ENCODE measurements at regions not wholly inside any gene's neighbourhood (a gene's known extent, or its start where the extent isn't known, plus 50 kb on each side); places are given as distances from the start of the nearest gene placed in this dataset.
"Not testable (repeated sequence)": the region's sequence is repeated elsewhere in the genome, so short reads cannot be mapped to it uniquely, and the experiment has no call there.

DNA sequence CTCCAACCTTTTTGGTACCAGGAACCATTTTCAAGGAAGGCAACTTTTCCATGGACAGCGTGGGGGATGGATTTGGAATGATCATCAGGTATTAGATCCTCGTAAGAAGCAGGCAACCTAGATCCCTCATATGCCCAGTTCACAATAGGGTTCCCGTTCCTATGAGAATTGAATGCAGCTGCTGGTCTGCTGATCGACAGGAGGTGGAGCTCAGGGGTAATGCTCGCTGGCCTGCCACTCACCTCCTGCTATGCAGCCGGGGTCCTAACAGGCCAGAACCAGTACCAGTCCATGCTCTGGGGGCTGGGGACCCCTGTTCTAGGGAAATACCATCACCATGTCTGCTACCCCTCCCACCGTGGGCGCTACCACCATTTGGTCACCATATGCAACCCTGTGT is 167.2 kb upstream of the NBPF19 start:
- H3K36me3 ChIP-seq (ENCODE audit: control insufficient read depth, insufficient read depth, low read length); DNase-seq (ENCODE audit: low read depth); CTCF ChIA-PET; H3K27me3 ChIP-seq (ENCODE audit: control insufficient read depth, insufficient read depth, low read length); POLR2A ChIA-PET; H3K4me3 ChIP-seq (ENCODE audit: low read depth, low read length): not testable (repeated sequence)

DNA sequence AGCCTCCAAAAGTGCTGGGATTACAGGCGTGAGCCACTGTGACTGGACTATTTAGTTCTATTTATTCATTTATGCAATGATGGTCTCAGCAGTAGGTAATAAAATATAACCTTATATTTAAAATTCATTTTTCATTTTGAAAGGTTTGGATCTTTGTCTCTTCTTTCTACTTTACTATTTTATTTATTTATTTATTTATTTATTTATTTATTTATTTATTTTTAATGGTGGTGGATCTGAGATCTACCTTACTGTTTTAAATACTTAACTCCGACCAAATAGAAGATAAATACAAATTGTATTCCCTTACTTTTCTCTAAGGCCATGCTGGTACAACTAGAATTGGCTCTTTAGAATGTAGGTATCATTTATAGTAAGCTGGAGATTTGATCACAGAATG is 159.9 kb upstream of the NBPF19 start:
- POLR2A ChIA-PET; H3K4me3 ChIP-seq (ENCODE audit: low read depth, low read length); CTCF ChIA-PET; DNase-seq (ENCODE audit: low read depth); H3K36me3 ChIP-seq (ENCODE audit: control insufficient read depth, insufficient read depth, low read length); H3K27me3 ChIP-seq (ENCODE audit: control insufficient read depth, insufficient read depth, low read length): not testable (repeated sequence)

DNA sequence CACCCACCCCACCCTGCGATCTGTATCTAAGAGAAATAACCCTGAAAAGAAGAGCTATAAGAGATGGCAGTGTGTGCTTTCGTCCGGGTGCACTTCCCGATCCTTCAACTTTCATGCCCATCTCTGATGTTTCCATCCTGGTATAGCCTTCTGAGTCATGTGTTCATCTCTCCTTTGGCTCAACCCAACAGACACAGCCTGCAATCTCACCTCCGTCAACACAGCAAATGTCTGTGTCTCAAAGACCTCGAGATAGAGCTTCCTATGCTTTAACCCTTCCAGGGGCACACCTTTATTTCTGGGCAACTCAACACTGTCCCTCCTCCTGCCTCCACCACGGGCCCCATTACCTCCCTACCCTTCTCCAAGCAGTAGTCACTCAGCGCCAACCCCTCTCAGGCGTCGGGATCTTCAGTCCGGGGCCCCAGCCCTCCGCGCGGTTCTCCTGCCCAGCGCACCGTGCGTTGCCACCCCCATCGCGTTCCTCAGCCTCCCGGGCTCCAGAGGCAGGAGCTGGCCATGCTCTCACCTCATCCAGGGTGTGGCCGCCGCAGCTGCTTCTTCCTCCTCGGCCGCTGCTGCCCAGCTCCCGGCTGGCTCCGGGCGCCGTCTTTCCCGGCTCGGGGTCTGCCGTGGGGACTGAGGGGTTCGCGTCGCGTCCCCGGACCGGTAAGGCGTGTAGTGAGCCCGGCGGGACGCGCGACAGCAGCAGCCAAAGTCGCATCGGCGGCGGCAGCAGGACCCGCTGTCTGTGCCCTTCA is 153.7 kb upstream of the NBPF19 start:
- H3K4me3 ChIP-seq (ENCODE audit: low read depth, low read length); H3K27me3 ChIP-seq (ENCODE audit: control insufficient read depth, insufficient read depth, low read length); H3K36me3 ChIP-seq (ENCODE audit: control insufficient read depth, insufficient read depth, low read length); CTCF ChIA-PET; POLR2A ChIA-PET; DNase-seq (ENCODE audit: low read depth): not testable (repeated sequence)

DNA sequence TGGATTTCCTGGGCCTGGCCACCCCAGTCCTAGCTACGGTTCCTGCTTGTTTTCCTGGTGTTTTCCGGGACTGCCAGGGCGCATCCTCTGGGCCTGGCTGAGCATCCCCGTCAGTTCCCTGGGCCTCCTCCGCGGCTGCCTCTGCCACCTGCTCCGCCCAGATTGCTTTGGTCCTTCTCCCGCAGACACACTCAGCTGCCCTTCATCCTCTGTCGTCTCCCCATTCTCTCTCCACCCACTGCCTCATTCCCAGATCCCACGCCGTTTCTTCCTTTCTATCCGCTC is 153.2 kb upstream of the NBPF19 start:
- H3K36me3 ChIP-seq (ENCODE audit: control insufficient read depth, insufficient read depth, low read length); H3K4me3 ChIP-seq (ENCODE audit: low read depth, low read length); CTCF ChIA-PET; DNase-seq (ENCODE audit: low read depth); POLR2A ChIA-PET; H3K27me3 ChIP-seq (ENCODE audit: control insufficient read depth, insufficient read depth, low read length): not testable (repeated sequence)

DNA sequence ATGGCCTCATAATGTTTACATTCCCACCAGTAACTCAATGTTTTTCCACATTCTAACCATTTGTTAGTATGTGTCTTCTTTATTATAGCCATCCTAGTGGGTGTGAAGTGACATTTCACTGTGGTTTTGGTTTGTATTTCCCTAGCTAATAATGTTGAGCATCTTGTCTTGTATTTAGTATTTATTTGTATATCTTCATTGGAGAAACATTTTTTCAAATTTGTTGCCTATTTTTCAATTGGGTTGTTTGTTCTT is 144.8 kb upstream of the NBPF19 start:
- DNase-seq (ENCODE audit: low read depth); POLR2A ChIA-PET; H3K27me3 ChIP-seq (ENCODE audit: control insufficient read depth, insufficient read depth, low read length); CTCF ChIA-PET; H3K4me3 ChIP-seq (ENCODE audit: low read depth, low read length); H3K36me3 ChIP-seq (ENCODE audit: control insufficient read depth, insufficient read depth, low read length): not testable (repeated sequence)

DNA sequence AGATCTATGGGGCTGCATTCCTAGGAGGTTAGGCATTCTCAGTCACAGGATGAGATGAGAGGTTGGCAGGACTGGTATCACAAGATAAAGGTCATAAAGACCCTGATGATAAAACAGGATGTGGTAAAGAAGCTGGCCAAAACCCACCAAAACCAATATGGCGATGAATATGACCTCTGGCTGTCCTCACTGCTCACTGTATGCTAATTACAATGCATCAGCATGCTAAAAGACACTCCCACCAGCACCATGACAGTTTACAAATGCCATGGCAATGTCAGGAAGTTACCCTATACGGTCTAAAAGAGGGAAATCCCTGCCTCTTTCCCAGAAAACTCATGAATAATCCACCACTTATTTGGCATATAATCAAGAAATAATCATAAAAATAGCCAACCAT is 138.8 kb upstream of the NBPF19 start:
- H3K27me3 ChIP-seq (ENCODE audit: control insufficient read depth, insufficient read depth, low read length); POLR2A ChIA-PET; H3K36me3 ChIP-seq (ENCODE audit: control insufficient read depth, insufficient read depth, low read length); CTCF ChIA-PET; H3K4me3 ChIP-seq (ENCODE audit: low read depth, low read length); DNase-seq (ENCODE audit: low read depth): not testable (repeated sequence)

DNA sequence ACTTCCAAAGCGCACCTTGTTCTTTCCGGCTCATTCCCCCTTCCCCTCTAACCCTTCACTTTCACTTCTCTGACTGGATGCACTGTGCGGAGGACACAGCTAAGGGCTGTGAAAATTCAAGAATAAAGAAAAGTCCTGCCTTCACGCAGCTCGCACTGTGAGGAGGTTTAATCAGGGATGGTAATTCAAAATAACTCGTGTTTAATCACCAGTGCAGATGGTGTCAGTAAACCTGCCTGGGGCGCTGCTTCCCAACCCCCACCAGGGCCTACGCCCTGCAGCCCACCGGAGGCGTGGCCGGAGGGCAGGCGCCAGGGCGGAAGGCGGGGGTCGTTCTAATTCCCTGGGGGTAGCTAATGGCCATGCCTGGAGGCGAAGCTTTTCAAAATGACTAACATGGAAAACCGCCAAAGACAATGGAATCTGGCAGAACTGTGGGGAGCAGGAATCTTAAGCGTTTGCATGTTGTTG is 136.6 kb upstream of the NBPF19 start:
- DNase-seq (ENCODE audit: low read depth); POLR2A ChIA-PET; H3K27me3 ChIP-seq (ENCODE audit: control insufficient read depth, insufficient read depth, low read length); H3K4me3 ChIP-seq (ENCODE audit: low read depth, low read length); H3K36me3 ChIP-seq (ENCODE audit: control insufficient read depth, insufficient read depth, low read length); CTCF ChIA-PET: not testable (repeated sequence)

DNA sequence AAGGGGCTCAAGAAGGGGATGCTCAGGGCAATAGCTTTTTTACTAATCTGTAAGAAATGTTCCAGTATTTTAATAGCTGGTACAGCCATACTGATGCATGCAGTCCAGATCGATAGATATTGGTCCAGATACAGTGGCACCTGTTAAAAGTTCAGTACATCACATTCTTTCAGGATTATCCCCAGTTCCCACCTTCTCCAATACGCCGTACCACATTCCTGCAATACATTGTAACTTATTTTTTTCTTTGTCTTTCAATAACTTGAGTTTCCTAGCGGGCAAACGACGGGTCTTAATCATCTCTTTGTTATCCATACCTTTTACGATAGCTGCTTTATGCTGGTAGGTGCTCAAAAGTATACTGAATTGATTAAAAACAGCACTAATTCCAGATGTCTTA is 136.1 kb upstream of the NBPF19 start:
- CTCF ChIA-PET; DNase-seq (ENCODE audit: low read depth); H3K27me3 ChIP-seq (ENCODE audit: control insufficient read depth, insufficient read depth, low read length); POLR2A ChIA-PET; H3K4me3 ChIP-seq (ENCODE audit: low read depth, low read length); H3K36me3 ChIP-seq (ENCODE audit: control insufficient read depth, insufficient read depth, low read length): not testable (repeated sequence)

DNA sequence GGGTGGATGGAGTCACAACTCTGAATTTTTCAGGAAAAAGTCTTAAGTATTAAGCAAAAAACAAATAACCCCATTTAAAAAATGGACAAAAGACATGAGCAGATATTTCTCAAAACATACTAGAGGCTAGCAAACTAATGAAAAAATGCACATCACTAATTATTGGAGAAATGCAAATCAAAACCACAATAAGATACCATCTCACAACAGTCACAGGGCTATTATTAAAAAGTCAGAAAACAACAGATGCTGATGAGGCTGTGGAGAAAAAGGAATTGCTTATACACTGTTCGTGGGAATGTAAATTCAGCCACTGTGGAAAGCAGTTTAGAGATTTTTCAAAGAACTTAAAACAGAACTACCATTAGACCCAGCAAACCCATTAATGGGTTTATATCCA is 125.4 kb upstream of the NBPF19 start:
- H3K27me3 ChIP-seq (ENCODE audit: control insufficient read depth, insufficient read depth, low read length); DNase-seq (ENCODE audit: low read depth); POLR2A ChIA-PET; H3K4me3 ChIP-seq (ENCODE audit: low read depth, low read length); CTCF ChIA-PET; H3K36me3 ChIP-seq (ENCODE audit: control insufficient read depth, insufficient read depth, low read length): not testable (repeated sequence)

DNA sequence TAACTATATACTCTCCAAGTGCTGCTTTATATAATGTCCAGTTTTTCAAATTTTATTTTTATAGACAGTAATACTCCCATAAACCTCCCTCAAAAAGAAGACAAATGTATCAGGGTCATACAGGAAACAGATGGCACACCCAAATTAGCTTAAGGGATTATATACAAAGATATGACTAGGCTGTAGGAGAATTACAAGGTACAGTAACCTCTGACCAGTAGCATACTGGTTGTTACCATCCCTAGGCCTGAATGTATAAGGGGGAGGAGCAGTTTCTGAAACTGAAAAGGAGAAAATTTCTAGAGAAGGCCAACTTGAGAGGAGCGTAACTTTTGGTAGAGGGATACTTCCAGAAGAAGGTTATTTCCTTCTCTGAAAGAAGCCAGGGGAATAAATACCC is 122.6 kb upstream of the NBPF19 start:
- H3K4me3 ChIP-seq (ENCODE audit: low read depth, low read length); H3K27me3 ChIP-seq (ENCODE audit: control insufficient read depth, insufficient read depth, low read length); CTCF ChIA-PET; DNase-seq (ENCODE audit: low read depth); POLR2A ChIA-PET; H3K36me3 ChIP-seq (ENCODE audit: control insufficient read depth, insufficient read depth, low read length): not testable (repeated sequence)

DNA sequence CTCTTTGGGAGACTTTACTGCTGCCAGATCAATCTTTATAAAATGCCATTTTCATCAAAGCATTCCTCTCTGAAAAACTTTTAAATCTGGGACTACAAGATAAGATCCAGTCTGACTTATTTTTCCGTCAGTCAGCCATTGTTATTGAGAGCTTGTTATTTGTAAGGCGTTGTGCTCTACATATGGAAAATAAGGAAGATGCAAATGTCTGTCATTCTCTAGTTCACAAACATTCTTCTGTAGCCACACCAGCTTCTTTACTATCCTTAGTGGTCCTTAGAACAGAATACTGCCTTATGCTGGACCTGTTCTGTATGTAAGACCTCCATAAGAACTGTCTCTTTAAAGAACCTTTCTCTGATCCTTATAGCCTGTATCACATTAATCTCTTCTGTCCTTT is 120.3 kb upstream of the NBPF19 start:
- H3K4me3 ChIP-seq (ENCODE audit: low read depth, low read length); CTCF ChIA-PET; DNase-seq (ENCODE audit: low read depth); POLR2A ChIA-PET; H3K27me3 ChIP-seq (ENCODE audit: control insufficient read depth, insufficient read depth, low read length); H3K36me3 ChIP-seq (ENCODE audit: control insufficient read depth, insufficient read depth, low read length): not testable (repeated sequence)

DNA sequence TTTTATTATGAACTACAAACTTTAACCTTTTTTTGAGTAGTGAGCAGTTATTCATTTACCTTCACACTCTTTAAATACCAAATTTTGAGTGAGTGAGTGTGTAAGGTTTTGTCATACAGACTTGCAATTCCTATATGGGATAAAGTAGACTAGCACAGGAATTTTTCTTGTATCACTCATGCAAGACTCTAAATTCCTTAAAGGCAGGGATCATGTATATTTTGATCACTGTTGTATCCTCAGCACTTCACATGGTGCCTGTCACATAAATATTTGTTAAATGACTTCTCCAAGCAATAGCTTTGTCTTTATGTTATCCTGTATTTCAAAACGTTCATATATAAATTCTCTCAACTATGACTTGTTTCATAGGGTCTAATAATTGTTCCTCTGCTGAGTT is 119.1 kb upstream of the NBPF19 start:
- DNase-seq (ENCODE audit: low read depth); CTCF ChIA-PET; H3K36me3 ChIP-seq (ENCODE audit: control insufficient read depth, insufficient read depth, low read length); H3K4me3 ChIP-seq (ENCODE audit: low read depth, low read length); H3K27me3 ChIP-seq (ENCODE audit: control insufficient read depth, insufficient read depth, low read length); POLR2A ChIA-PET: not testable (repeated sequence)

DNA sequence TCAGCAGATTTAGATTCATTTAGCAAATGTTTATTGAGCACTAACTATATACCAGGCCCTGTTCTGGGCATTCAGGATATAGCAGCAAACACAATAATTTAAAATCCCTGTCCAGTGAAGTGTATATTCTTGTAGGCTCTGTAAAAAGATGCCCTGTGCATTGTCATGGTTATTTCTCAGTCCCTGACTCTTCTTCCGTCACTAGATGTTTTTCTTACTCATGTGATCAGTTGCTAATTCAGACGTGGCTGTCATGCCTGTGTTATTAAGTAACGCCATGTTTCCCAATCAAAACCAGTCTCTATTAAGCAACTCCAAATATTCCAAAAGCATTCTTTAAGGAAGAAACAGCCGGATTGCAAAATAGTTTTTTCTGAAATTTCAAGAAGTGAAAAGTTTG is 118.7 kb upstream of the NBPF19 start:
- H3K27me3 ChIP-seq (ENCODE audit: control insufficient read depth, insufficient read depth, low read length); POLR2A ChIA-PET; DNase-seq (ENCODE audit: low read depth); CTCF ChIA-PET; H3K36me3 ChIP-seq (ENCODE audit: control insufficient read depth, insufficient read depth, low read length); H3K4me3 ChIP-seq (ENCODE audit: low read depth, low read length): not testable (repeated sequence)

DNA sequence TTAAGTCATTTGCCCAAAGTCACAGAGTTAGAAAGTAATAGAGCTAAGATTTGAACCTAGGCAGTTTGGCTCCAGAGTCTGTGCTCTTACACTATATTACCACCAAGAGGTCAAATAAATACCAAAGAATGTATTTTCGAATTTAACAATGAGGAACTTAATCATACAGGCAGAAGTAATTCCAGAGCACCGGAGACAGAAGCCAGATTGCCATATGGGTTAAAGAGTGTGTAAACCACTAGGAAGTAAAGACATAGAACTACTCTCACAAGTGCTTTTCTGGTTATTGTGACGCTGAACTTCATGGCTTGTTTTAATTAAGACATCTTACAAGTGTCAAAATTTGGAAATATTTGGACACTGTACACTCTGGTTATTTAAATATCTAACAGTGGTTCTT is 114.5 kb upstream of the NBPF19 start:
- DNase-seq (ENCODE audit: low read depth); H3K27me3 ChIP-seq (ENCODE audit: control insufficient read depth, insufficient read depth, low read length); POLR2A ChIA-PET; H3K36me3 ChIP-seq (ENCODE audit: control insufficient read depth, insufficient read depth, low read length); CTCF ChIA-PET; H3K4me3 ChIP-seq (ENCODE audit: low read depth, low read length): not testable (repeated sequence)

All from BJ (cell line).